ENCODE measurements at regions not wholly inside any gene's neighbourhood (a gene's known extent, or its start where the extent isn't known, plus 50 kb on each side); places are given as distances from the start of the nearest gene placed in this dataset.

GRCh38 chr2:2867397-2867979, 510.1 kb downstream of the EIPR1 start:
- H3K27ac ChIP-seq (ENCODE audit: low read depth, low read length), result no peak overlapping the region
- no peaks in the 10 kb centered on the region for H3K4me1 ChIP-seq (ENCODE audit: control insufficient read depth, insufficient read depth, low read length)
- H3K27me3 ChIP-seq (ENCODE audit: control insufficient read depth, insufficient read depth, low read length), result no peaks in the 10 kb centered on the region
- no peaks in the 10 kb centered on the region for H3K36me3 ChIP-seq (ENCODE audit: control insufficient read depth, insufficient read depth, low read length)
- no peak overlapping the region for H3K9ac ChIP-seq (ENCODE audit: low read length)
- no peak overlapping the region for H3K4me3 ChIP-seq (ENCODE audit: low read length)

DNA sequence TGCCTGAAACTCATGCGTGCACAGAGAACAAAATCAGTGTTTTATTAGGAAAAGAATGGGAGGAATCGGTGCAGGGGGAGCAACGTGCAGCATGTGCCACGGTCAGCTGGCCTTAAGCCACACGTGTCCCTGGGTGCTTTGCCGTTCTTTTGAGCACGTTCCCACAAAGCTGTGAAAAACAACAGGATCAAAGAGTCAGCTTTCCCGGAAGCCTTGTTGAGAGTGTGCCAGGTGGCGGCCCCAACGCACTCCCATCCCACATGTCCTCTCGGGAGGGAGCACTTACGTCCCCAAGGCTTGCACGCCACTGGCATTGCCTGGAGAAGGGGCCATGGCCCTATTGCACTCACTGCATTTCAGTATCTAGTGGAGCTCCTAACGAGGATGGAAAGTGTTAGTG, 511.2 kb downstream of the EIPR1 start:
- no peaks in the 10 kb centered on the region for H3K36me3 ChIP-seq (ENCODE audit: control insufficient read depth, insufficient read depth, low read length)
- H3K4me1 ChIP-seq (ENCODE audit: control insufficient read depth, insufficient read depth, low read length), result no peaks in the 10 kb centered on the region
- no peaks in the 10 kb centered on the region for H3K27me3 ChIP-seq (ENCODE audit: control insufficient read depth, insufficient read depth, low read length)
- H3K4me3 ChIP-seq (ENCODE audit: low read length), result no peak overlapping the region
- no peak overlapping the region for H3K27ac ChIP-seq (ENCODE audit: low read depth, low read length)
- H3K9ac ChIP-seq (ENCODE audit: low read length), result no peak overlapping the region

GRCh38 chr2:2862386-2862785, 515.2 kb downstream of the EIPR1 start:
- no peak overlapping the region for H3K27ac ChIP-seq (ENCODE audit: low read depth, low read length)
- no peak overlapping the region for H3K4me3 ChIP-seq (ENCODE audit: low read length)
- H3K36me3 ChIP-seq (ENCODE audit: control insufficient read depth, insufficient read depth, low read length), result no peaks in the 10 kb centered on the region
- no peaks in the 10 kb centered on the region for H3K27me3 ChIP-seq (ENCODE audit: control insufficient read depth, insufficient read depth, low read length)
- no peak overlapping the region for H3K9ac ChIP-seq (ENCODE audit: low read length)
- no peaks in the 10 kb centered on the region for H3K4me1 ChIP-seq (ENCODE audit: control insufficient read depth, insufficient read depth, low read length)

GRCh38 chr2:2861666-2862240, 515.9 kb downstream of the EIPR1 start:
- no peak overlapping the region for H3K27ac ChIP-seq (ENCODE audit: low read depth, low read length)

GRCh38 chr2:2860589-2861300, 516.9 kb downstream of the EIPR1 start:
- H3K9ac ChIP-seq (ENCODE audit: low read length), result no peak overlapping the region
- no peak overlapping the region for H3K4me3 ChIP-seq (ENCODE audit: low read length)
- H3K27ac ChIP-seq (ENCODE audit: low read depth, low read length), result no peak overlapping the region
- H3K36me3 ChIP-seq (ENCODE audit: control insufficient read depth, insufficient read depth, low read length), result no peaks in the 10 kb centered on the region
- H3K4me1 ChIP-seq (ENCODE audit: control insufficient read depth, insufficient read depth, low read length), result no peaks in the 10 kb centered on the region
- H3K27me3 ChIP-seq (ENCODE audit: control insufficient read depth, insufficient read depth, low read length), result no peaks in the 10 kb centered on the region

More at GRCh38 chr2:2861666-2862240, 515.9 kb downstream of the EIPR1 start:
- Histone ChIP-seq H3K4me3 (ENCODE audit: low read length) (no peak overlapping the region), H3K9ac (ENCODE audit: low read length) (no peak overlapping the region), H3K27me3 (ENCODE audit: control insufficient read depth, insufficient read depth, low read length) (no peaks in the 10 kb centered on the region), H3K4me1 (ENCODE audit: control insufficient read depth, insufficient read depth, low read length) (no peaks in the 10 kb centered on the region), H3K36me3 (ENCODE audit: control insufficient read depth, insufficient read depth, low read length) (no peaks in the 10 kb centered on the region)

GRCh38 chr2:2859732-2860131, 517.9 kb downstream of the EIPR1 start:
- Histone ChIP-seq H3K9ac (ENCODE audit: low read length) (no peak overlapping the region), H3K4me1 (ENCODE audit: control insufficient read depth, insufficient read depth, low read length) (no peaks in the 10 kb centered on the region), H3K27ac (ENCODE audit: low read depth, low read length) (no peak overlapping the region), H3K27me3 (ENCODE audit: control insufficient read depth, insufficient read depth, low read length) (no peaks in the 10 kb centered on the region), H3K4me3 (ENCODE audit: low read length) (no peak overlapping the region), H3K36me3 (ENCODE audit: control insufficient read depth, insufficient read depth, low read length) (no peaks in the 10 kb centered on the region)

DNA sequence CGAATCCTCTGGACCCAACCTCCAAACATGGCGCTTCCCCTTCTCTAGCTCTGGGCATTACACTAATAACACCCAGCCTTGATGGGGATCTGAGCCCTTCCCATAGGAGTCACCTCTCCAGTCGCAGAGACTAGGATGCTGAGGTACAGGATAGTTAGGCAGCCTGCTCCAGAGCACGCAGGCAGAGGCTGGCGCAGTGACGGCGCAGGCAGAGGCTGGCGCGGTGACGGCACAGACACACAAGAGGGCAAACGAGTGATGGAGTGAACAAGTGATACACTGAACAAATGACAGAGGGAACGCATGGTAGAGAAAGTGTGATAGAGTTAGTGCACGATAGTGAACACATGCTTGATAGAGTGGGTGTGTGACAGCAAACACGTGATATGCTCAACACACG, 518.5 kb downstream of the EIPR1 start:
- H3K4me3 ChIP-seq (ENCODE audit: low read length), result no peak overlapping the region
- no peaks in the 10 kb centered on the region for H3K27me3 ChIP-seq (ENCODE audit: control insufficient read depth, insufficient read depth, low read length)
- no peak overlapping the region for H3K9ac ChIP-seq (ENCODE audit: low read length)
- no peaks in the 10 kb centered on the region for H3K4me1 ChIP-seq (ENCODE audit: control insufficient read depth, insufficient read depth, low read length)
- H3K27ac ChIP-seq (ENCODE audit: low read depth, low read length), result no peak overlapping the region
- H3K36me3 ChIP-seq (ENCODE audit: control insufficient read depth, insufficient read depth, low read length), result no peaks in the 10 kb centered on the region

DNA sequence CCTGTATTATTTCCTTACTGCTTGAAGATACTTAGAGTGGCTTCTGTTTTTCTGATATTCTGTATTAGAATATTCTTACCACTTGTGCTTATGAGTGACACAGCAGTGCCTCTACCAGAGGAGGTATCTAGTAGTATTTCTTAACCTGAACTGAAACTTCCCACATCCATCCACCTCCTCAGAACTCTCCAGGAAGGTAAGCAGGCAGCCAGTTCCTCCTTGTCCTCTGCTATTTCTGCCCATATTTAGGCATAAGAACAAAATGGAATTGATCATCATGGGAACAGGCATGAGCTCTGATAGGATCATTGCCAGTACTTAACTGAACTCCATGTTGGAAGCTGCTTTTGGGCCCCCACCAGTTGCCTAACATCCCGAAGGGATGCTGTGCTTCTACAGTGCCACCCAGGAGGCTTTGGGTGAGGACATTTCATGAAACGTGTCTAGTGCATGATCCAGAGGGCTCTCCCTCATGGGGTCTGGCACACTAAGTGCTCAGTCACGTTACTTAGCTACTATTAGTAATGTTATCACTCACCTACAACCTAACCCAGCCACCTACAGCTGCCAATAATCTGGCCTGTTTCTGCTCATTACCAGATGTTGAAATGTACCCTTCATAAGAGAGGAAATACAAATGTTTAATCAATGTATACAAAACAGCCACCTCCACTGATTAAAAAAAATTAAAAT, 520.7 kb downstream of the EIPR1 start:
- no peaks in the 10 kb centered on the region for H3K4me1 ChIP-seq (ENCODE audit: control insufficient read depth, insufficient read depth, low read length)
- H3K4me3 ChIP-seq (ENCODE audit: low read length), result no peak overlapping the region
- H3K27me3 ChIP-seq (ENCODE audit: control insufficient read depth, insufficient read depth, low read length), result no peaks in the 10 kb centered on the region
- H3K27ac ChIP-seq (ENCODE audit: low read depth, low read length), result no peak overlapping the region
- no peaks in the 10 kb centered on the region for H3K36me3 ChIP-seq (ENCODE audit: control insufficient read depth, insufficient read depth, low read length)
- H3K9ac ChIP-seq (ENCODE audit: low read length), result no peak overlapping the region

DNA sequence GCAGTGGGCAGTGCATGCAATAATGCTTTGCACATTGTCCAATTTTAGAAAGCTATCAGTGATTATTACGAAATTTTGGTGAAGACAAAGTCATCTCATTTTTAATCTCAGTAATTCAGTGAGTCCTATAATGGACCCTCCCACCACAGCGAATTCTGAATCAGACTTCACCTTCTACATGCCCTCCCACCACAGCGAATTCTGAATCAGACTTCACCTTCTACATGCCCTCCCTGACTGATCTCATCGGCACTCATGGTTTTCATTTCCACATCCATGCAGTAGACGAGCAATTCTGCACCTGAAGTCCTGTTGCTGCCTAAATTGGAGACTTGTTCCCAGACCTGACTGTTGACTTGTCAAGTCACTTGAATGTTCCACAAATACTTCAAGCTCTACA, 522.3 kb downstream of the EIPR1 start:
- Histone ChIP-seq H3K36me3 (ENCODE audit: control insufficient read depth, insufficient read depth, low read length) (no peaks in the 10 kb centered on the region), H3K4me1 (ENCODE audit: control insufficient read depth, insufficient read depth, low read length) (no peaks in the 10 kb centered on the region), H3K9ac (ENCODE audit: low read length) (no peak overlapping the region), H3K27me3 (ENCODE audit: control insufficient read depth, insufficient read depth, low read length) (no peaks in the 10 kb centered on the region), H3K27ac (ENCODE audit: low read depth, low read length) (no peak overlapping the region), H3K4me3 (ENCODE audit: low read length) (no peak overlapping the region)

GRCh38 chr2:2853346-2853745, 522.3 kb upstream of the MYT1L start:
- Histone ChIP-seq H3K27ac (ENCODE audit: low read depth, low read length) (no peak overlapping the region), H3K4me3 (ENCODE audit: low read length) (no peak overlapping the region), H3K4me1 (ENCODE audit: control insufficient read depth, insufficient read depth, low read length) (no peaks in the 10 kb centered on the region), H3K36me3 (ENCODE audit: control insufficient read depth, insufficient read depth, low read length) (no peaks in the 10 kb centered on the region), H3K27me3 (ENCODE audit: control insufficient read depth, insufficient read depth, low read length) (no peaks in the 10 kb centered on the region), H3K9ac (ENCODE audit: low read length) (no peak overlapping the region)

DNA sequence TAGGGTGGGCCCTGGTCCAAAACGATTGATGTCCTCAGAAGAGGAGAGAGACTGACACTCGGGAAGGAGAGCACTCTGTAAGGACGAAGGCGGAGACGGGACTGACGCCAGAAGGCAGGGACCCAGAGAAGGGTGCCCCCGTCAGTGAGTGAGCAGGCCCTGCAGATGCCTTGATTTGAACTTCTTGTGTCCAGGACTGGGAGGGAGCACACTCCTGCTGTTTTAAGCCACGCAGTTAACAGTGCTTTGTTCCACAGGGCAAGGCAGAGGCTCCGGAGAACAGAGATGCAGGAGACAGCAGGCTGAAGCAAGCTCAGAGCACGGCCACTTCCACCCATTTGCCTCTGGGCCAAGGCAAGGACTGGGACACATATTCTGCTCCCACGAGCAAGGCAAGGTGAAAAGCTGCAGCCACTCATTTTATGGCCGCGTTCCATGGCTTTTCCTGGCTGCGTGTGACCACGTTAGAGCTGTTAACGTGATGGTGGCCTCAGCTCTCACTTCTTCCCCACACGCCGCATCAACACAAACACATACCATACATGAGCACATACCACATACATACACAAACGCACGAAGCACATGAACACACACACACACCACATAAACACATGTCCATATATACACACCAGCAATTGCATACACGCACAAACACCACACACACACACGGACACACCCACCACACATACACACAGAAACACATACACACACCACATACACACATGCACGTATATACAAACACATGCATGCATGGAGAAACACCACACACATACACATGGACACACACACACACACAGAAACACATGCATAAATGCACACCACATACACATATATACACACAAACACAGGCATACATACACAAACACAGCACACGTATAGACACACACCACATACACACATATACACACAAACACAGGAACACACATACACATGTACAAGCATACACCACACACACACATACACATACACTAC, 521.0 kb upstream of the MYT1L start:
- Histone ChIP-seq H3K4me1 (ENCODE audit: control insufficient read depth, insufficient read depth, low read length) (no peaks in the 10 kb centered on the region), H3K4me3 (ENCODE audit: low read length) (no peak overlapping the region), H3K27me3 (ENCODE audit: control insufficient read depth, insufficient read depth, low read length) (no peaks in the 10 kb centered on the region), H3K36me3 (ENCODE audit: control insufficient read depth, insufficient read depth, low read length) (no peaks in the 10 kb centered on the region), H3K9ac (ENCODE audit: low read length) (no peak overlapping the region), H3K27ac (ENCODE audit: low read depth, low read length) (no peak overlapping the region)

GRCh38 chr2:2851316-2851715, 520.2 kb upstream of the MYT1L start:
- Histone ChIP-seq H3K4me1 (ENCODE audit: control insufficient read depth, insufficient read depth, low read length) (no peaks in the 10 kb centered on the region), H3K4me3 (ENCODE audit: low read length) (no peak overlapping the region), H3K9ac (ENCODE audit: low read length) (no peak overlapping the region), H3K27me3 (ENCODE audit: control insufficient read depth, insufficient read depth, low read length) (no peaks in the 10 kb centered on the region), H3K27ac (ENCODE audit: low read depth, low read length) (no peak overlapping the region), H3K36me3 (ENCODE audit: control insufficient read depth, insufficient read depth, low read length) (no peaks in the 10 kb centered on the region)
